Myocyte (in vitro differentiated cells): ENCODE measurements at regions not wholly inside any gene's neighbourhood (a gene's known extent, or its start where the extent isn't known, plus 50 kb on each side); places are given as distances from the start of the nearest gene placed in this dataset.
"Not testable (repeated sequence)": the region's sequence is repeated elsewhere in the genome, so short reads cannot be mapped to it uniquely, and the experiment has no call there.

ENCODE experiments used
- DNase-seq: peaks from one replicate; pipeline ENCODE4 v3.0.0-alpha.2; 2012; ENCODE audit warnings: low read depth

DNA sequence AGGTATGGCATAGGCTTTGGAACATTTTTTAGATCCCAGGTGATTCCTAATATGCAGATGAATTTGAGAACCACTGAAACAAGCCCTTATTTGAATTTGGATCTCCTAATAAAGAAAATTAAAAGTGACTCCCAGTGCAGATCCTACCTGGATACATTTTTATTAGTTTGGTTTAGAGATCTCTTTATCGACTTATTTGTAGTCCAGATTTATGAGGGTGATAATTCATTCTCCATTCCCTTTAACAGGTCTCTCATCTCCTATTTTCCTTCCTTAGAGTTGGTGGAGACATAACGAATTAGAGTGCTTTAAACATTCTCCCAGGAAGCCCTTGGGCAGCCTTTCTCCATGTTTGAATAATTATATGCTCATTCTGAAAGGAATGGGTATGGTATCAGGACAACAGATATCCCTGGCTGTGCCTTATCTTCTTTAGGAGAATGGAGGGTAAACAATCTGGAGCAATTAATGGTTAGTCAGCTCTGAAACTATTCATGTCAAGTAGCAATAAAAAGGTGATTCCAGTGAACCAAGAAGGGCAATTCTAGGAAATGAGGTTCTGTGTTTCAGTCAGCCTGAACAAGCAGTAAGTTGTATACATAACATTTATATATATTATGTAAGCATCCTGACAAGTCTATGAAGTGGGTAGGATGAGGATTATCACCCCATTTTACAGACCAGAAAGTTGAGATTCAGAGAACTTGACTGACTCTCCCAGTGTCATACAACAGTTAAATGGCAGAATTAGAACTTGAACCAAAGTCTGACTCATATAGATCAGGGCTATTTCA lies 53.9 kb upstream of the RCE1 start:
- no peak for DNase-seq

DNA sequence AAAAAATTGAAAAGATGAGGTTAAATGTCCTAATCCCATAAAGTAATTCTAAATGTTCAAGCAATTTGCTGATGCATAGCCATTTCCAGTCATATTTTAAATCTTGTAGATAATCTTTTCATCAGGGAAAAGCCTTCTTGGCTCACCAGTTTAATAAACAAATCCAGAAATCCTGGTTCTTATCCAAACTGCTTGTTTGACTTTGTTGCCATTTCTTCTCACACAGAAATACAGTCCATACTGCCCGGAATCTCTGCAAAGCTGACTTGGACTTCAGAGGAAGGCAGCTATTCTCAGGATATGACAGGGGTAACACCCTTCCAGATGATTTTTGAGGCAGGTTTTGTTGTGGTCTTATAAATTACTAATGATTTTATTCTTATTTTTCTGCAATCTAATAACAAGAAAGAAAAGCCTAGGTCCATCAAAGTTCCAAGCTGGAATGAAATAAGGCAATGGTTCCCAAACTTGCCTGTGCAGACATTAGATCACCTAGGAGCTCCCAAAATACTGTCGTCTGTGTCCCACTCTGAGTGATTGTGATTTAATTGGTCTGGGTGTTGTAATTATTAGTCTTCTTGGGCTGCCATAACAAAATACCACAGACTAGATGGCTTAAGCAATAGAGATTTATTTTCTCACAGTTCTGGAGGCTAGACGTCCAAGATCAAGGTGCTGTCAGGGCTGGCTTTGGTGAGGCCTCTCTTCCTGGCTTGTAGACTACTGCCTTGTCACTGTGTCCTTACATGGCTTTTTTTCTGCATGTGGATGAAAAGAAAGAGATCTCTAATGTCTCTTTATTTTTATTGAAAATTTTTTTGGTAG lies 55.1 kb upstream of the RCE1 start:
- no peak for DNase-seq

DNA sequence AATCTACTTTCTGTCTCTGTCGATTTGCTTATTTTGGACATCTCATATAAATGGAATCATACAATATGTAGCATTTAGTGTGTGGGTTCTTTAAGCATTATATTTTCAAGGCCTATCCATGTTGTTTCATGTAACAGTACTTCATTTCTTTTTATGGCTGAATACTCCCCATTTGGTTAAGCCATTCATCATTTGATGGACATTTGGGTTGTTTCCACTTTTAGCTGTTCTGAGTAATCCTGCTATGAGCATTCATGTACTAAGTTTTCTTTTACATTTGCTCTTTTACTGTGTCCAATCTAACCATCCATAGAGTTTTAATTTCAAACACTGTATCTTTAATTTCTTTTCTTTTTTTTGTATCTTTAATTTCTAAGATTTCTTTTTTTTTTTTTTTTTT lies 55.6 kb upstream of the SPTBN2 start:
- peak; percentile 3 for DNase-seq

DNA sequence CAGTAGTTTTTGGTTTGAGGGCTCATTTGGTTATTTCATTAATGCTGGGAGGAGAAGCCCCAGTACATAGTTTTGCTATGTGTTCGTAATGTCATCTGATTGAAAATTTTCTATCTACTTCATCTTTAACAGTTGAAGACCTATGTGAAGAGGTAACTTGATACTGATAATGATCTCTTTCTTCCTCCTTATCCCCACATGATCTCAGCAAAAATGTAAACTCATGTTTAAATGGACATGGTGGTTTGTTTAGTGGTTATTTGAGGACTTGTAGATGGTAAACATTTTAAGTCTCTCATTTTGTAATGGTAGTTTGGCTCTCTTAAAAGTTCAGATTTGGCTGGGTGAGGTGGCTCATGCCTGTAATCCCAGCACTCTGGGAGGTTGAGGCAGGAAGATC lies 53.7 kb upstream of the SPTBN2 start:
- DNase-seq = no peak

DNA sequence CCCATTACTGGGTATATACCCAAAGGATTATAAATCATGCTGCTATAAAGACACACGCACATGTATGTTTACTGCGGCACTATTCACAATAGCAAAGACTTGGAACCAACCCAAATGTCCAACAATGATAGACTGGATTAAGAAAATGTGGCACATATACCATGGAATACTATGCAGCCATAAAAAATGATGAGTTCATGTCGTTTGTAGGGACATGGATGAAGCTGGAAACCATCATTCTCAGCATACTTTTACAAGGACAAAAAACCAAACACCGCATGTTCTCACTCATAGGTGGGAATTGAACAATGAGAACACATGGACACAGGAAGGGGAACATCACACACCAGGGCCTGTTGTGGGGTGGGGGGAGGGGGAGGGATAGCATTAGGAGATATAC lies 50.6 kb upstream of the SPTBN2 start:
- not testable (repeated sequence) for DNase-seq
